ENCODE measurements at regions not wholly inside any gene's neighbourhood (a gene's known extent, or its start where the extent isn't known, plus 50 kb on each side); places are given as distances from the start of the nearest gene placed in this dataset.

GRCh38 chr9:26729187-26729586, 163.4 kb downstream of the CAAP1 start:
- intact Hi-C loops (cut with DNase I; ENCODE audit: low total_unique reads): no loop called here

DNA sequence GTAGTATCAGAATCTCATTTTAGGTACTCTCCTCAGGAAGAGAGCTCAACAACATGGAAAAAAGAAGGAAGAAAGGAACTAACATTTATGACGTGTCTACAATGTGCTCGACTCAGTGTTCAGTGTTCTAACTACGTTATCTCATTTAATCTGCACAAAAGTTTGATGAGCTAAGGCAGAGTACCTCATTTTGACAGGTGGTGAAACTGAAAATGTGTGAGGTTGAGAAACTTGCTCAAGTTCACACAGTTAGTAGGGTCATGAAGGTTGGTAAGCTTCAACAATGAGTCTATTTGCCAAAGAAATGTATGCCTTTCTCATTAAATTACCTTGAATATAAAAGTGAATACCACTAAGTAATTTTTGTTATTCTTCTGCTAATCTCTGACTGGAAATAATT, 165.1 kb downstream of the CAAP1 start:
- TF ChIP-seq, protein P1, sequence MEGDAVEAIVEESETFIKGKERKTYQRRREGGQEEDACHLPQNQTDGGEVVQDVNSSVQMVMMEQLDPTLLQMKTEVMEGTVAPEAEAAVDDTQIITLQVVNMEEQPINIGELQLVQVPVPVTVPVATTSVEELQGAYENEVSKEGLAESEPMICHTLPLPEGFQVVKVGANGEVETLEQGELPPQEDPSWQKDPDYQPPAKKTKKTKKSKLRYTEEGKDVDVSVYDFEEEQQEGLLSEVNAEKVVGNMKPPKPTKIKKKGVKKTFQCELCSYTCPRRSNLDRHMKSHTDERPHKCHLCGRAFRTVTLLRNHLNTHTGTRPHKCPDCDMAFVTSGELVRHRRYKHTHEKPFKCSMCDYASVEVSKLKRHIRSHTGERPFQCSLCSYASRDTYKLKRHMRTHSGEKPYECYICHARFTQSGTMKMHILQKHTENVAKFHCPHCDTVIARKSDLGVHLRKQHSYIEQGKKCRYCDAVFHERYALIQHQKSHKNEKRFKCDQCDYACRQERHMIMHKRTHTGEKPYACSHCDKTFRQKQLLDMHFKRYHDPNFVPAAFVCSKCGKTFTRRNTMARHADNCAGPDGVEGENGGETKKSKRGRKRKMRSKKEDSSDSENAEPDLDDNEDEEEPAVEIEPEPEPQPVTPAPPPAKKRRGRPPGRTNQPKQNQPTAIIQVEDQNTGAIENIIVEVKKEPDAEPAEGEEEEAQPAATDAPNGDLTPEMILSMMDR (IDR thresholded peaks at IDR 0.05): no peak
- no peak for TF ChIP-seq POLR2A (IDR thresholded peaks at IDR 0.05)
- 85 to 86% methylated on average over 3 of the region's 3 CpGs for WGBS, 2 donors
- Histone ChIP-seq H3K27me3 (no peaks in the 10 kb centered on the region), H3K9me3 (no peaks in the 10 kb centered on the region), H3K4me1 (no peaks in the 10 kb centered on the region), H3K4me3 (no peak overlapping the region), H3K36me3 (ENCODE audit: low read depth, missing control alignments) (no peaks in the 10 kb centered on the region), H3K27ac (no peak overlapping the region)
- intact Hi-C loops (cut with DNase I; ENCODE audit: low total_unique reads): no loop called here
- no peak for DNase-seq

More at GRCh38 chr9:26729187-26729586, 163.4 kb downstream of the CAAP1 start:
- Histone ChIP-seq H3K4me1 (no peaks in the 10 kb centered on the region), H3K27ac (no peak overlapping the region), H3K9me3 (no peaks in the 10 kb centered on the region), H3K36me3 (ENCODE audit: low read depth, missing control alignments) (no peaks in the 10 kb centered on the region), H3K4me3 (no peak overlapping the region), H3K27me3 (no peaks in the 10 kb centered on the region)
- TF ChIP-seq, protein P1 (IDR thresholded peaks at IDR 0.05): no peak
- no peak for TF ChIP-seq POLR2A (IDR thresholded peaks at IDR 0.05)
- 90 to 97% methylated on average over 3 of the region's 3 CpGs for WGBS, 2 donors
- DNase-seq: no peak

DNA sequence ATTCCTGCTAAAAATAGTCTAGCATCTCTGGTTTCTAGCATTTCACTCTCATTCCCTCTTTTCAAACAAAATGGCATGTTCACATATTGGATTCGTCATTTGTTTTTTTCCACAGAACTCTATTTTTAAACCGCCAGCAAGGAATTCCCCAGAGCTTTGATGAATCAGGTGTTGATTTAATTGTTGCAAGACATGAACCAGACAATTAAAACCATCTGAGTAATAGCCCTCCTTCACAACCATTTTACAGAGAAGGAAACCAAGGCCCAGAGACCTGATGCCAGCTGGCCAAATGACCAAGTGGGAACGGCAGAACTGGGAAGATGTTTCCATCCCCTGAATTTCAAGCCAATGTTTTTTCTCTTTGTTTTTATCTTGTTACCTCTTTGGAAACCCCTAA, 167.0 kb downstream of the CAAP1 start:
- TF ChIP-seq, protein P1 (IDR thresholded peaks at IDR 0.05): no peak
- no peak for TF ChIP-seq POLR2A (IDR thresholded peaks at IDR 0.05)
- H3K27ac ChIP-seq: no peak overlapping the region
- no peaks in the 10 kb centered on the region for H3K36me3 ChIP-seq (ENCODE audit: low read depth, missing control alignments)
- intact Hi-C loops (cut with DNase I; ENCODE audit: low total_unique reads): no loop called here
- no peaks in the 10 kb centered on the region for H3K4me1 ChIP-seq
- H3K27me3 ChIP-seq: no peaks in the 10 kb centered on the region
- H3K9me3 ChIP-seq: no peaks in the 10 kb centered on the region
- 57 to 72% methylated on average over 3 of the region's 3 CpGs for WGBS, 2 donors
- no peak for DNase-seq
- no peak overlapping the region for H3K4me3 ChIP-seq

DNA sequence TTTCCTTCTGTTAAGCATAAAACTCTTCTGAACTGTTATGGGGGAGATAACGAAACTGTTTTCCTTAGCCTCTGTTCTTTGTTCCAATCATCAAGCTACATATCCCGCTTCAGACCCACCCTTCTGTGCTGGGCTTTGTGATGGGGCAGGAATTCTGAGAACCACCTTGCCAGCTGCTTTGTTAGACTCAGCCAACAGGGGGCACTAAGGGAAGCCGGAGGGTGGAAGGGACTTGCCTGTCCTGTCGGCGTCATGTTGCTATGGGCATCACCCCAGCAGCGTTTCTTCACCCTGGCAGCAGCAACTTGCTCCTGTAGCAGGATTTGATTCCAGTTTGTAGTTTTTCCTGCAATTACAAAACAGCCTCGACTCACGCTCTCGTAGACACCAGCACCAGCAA, 169.1 kb downstream of the CAAP1 start:
- Histone ChIP-seq H3K27ac (no peak overlapping the region), H3K27me3 (no peaks in the 10 kb centered on the region), H3K4me1 (no peaks in the 10 kb centered on the region), H3K36me3 (ENCODE audit: low read depth, missing control alignments) (no peaks in the 10 kb centered on the region), H3K4me3 (no peak overlapping the region), H3K9me3 (no peaks in the 10 kb centered on the region)
- TF ChIP-seq, protein P1 (IDR thresholded peaks at IDR 0.05): peak in 2 of 3 experiments; percentile 14 to 25
- no peak for TF ChIP-seq POLR2A (IDR thresholded peaks at IDR 0.05)
- WGBS, 2 donors: 23 to 32% methylated on average over 5 to 9 of the region's 9 CpGs
- DNase-seq: peak; percentile 54
- intact Hi-C loops (cut with DNase I; ENCODE audit: low total_unique reads): no loop called here

- H3K36me3 ChIP-seq (ENCODE audit: low read depth, missing control alignments): no peaks in the 10 kb centered on the region
- no peaks in the 10 kb centered on the region for H3K4me1 ChIP-seq
- no peak for TF ChIP-seq POLR2A (IDR thresholded peaks at IDR 0.05)
- TF ChIP-seq, protein P1 (IDR thresholded peaks at IDR 0.05): no peak
- H3K27ac ChIP-seq: no peak overlapping the region
- 53 to 70% methylated on average over 6 of the region's 6 CpGs for WGBS, 2 donors
- intact Hi-C loops (cut with DNase I; ENCODE audit: low total_unique reads): no loop called here
- DNase-seq: no peak
- no peak overlapping the region for H3K4me3 ChIP-seq
- no peaks in the 10 kb centered on the region for H3K27me3 ChIP-seq
- H3K9me3 ChIP-seq: no peaks in the 10 kb centered on the region
These were observed 169.8 kb downstream of the CAAP1 start for GRCh38 chr9:26722755-26723154.

All from testis (tissue), 2 donors.